Suprapubic skin (tissue), 3 donors: ENCODE measurements at regions not wholly inside any gene's neighbourhood (a gene's known extent, or its start where the extent isn't known, plus 50 kb on each side); places are given as distances from the start of the nearest gene placed in this dataset.

Source experiments
- CTCF ChIP-seq, 2 donors: fragments of 200-600 bp in 1 of 2; fragments of 450-650 bp in 1 of 2; sonication (generic) in 1 of 2; IDR thresholded peaks; one replicate each; pipeline ENCODE4 v1.5.1; 2016 to 2019; ENCODE audit warnings: antibody characterized with exemption in 2 of 2, mild to moderate bottlenecking in 1 of 2, moderate library complexity in 1 of 2
- EP300 ChIP-seq: sonication (generic); formaldehyde crosslinking; IDR thresholded peaks from one replicate; pipeline ENCODE4 v1.6.1; 2017; ENCODE audit warnings: antibody characterized with exemption
- POLR2A ChIP-seq, 2 donors: fragments of 450-650 bp; IDR thresholded peaks; one replicate each; pipeline ENCODE4 v1.6.1; 2017; ENCODE audit warnings: antibody characterized with exemption in 2 of 2, mild to moderate bottlenecking in 2 of 2, moderate library complexity in 2 of 2

- TF ChIP-seq CTCF (IDR thresholded peaks at IDR 0.05) (no peak), POLR2A (IDR thresholded peaks at IDR 0.05) (no peak), EP300 (no peak)
Measured at GRCh38 chr10:130484468-130485180, 348.4 kb downstream of the GLRX3 start.
